Endodermal cell (in vitro differentiated cells): ENCODE measurements at regions not wholly inside any gene's neighbourhood (a gene's known extent, or its start where the extent isn't known, plus 50 kb on each side); places are given as distances from the start of the nearest gene placed in this dataset.

Experiments used
- DNase-seq: peaks from one replicate; pipeline ENCODE4 v3.0.0-alpha.2; 2017
- H3K27ac ChIP-seq: 2 replicates; pipeline ENCODE4 v1.5.1; 2013; ENCODE audit warnings: mild to moderate bottlenecking, low read depth, low read length, moderate library complexity
- H3K27me3 ChIP-seq: 2 replicates; pipeline ENCODE4 v1.6.1; 2013; ENCODE audit warnings: mild to moderate bottlenecking, low read length, moderate library complexity; ENCODE audit not compliant: insufficient read depth, control insufficient read depth, poor library complexity, severe bottlenecking
- H3K36me3 ChIP-seq: 2 replicates; pipeline ENCODE4 v1.7.0; 2013; ENCODE audit warnings: mild to moderate bottlenecking, low read length, moderate library complexity; ENCODE audit not compliant: control insufficient read depth, insufficient read depth
- H3K4me1 ChIP-seq: one replicate; pipeline ENCODE4 v1.7.0; 2013; ENCODE audit warnings: low read length; ENCODE audit not compliant: control insufficient read depth, insufficient read depth
- H3K4me3 ChIP-seq: 2 replicates; pipeline ENCODE4 v1.5.1; 2013; ENCODE audit warnings: mild to moderate bottlenecking, low read length, moderate library complexity
- H3K9ac ChIP-seq: 2 replicates; pipeline ENCODE4 v1.6.1; 2013; ENCODE audit warnings: mild to moderate bottlenecking, low read length, moderate library complexity; ENCODE audit not compliant: poor library complexity, severe bottlenecking; ENCODE audit errors: extremely low read depth
- H3K9me3 ChIP-seq: 2 replicates; pipeline ENCODE4 v1.6.1; 2013; ENCODE audit warnings: mild to moderate bottlenecking, low read length, moderate library complexity; ENCODE audit not compliant: control insufficient read depth
- H3K27ac Mint-ChIP-seq: 2 replicates; pipeline ENCODE4 v1.8.0; 2020; ENCODE audit warnings: mixed read lengths
- H3K27me3 Mint-ChIP-seq: 2 replicates; pipeline ENCODE4 v1.8.0; 2021; ENCODE audit warnings: mild to moderate bottlenecking, mixed read lengths; ENCODE audit not compliant: insufficient read depth
- H3K36me3 Mint-ChIP-seq: 2 replicates; pipeline ENCODE4 v1.8.0; 2020; ENCODE audit warnings: low read depth, mixed read lengths
- H3K4me1 Mint-ChIP-seq: 2 replicates; pipeline ENCODE4 v1.8.0; 2020; ENCODE audit warnings: mixed read lengths
- H3K4me3 Mint-ChIP-seq: 2 replicates; pipeline ENCODE4 v1.8.0; 2020; ENCODE audit warnings: mild to moderate bottlenecking, moderate library complexity, mixed read lengths
- H3K9me3 Mint-ChIP-seq: 2 replicates; pipeline ENCODE4 v1.8.0; 2020; ENCODE audit warnings: mild to moderate bottlenecking, mixed read lengths
- WGBS, 2 experiments: methylation state at CpG; one replicate each; pipeline versions ENCODE4 v1.1.5 to v1.1.7; 2013; ENCODE audit warnings: missing lambda C conversion rate in 2 of 2, mixed read lengths in 1 of 2; ENCODE audit not compliant: insufficient coverage in 1 of 2, insufficient read length in 1 of 2; 5-methylcytosine and 5-hydroxymethylcytosine counted together
- TF ChIP-seq, protein P1 (sequence below): fragments of 200-600 bp; sonication (generic); conservative IDR thresholded peaks from 2 replicates; pipeline ENCODE4 v1.5.0; 2021; ENCODE audit warnings: antibody characterized with exemption, mild to moderate bottlenecking

DNA sequence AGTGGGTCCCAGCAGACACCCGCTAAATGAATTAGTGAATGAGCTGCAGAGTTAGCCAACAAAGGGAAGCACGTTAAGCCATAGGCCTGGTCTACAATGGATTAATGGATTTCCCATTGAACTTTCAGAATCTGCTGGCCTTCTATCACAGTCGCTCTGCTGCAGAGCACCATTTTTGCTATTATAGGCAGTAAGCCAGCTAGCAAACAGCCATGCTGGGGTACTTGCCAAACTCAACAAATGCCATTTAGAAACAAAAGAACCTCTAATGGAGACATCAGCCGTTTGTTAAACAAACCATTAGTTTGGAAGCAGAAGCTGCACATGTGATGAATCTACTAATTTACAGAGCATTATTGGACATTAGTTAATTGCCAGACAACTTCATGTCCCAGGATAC, 181.1 kb upstream of the STXBP6 start:
- Mint-ChIP-seq H3K27ac (no peak overlapping the region), H3K27me3 (no peaks in the 10 kb centered on the region), H3K4me3 (no peak overlapping the region), H3K36me3 (no peaks in the 10 kb centered on the region), H3K4me1 (no peaks in the 10 kb centered on the region), H3K9me3 (peaks cover 27% of the 10 kb centered on the region)
- DNase-seq, result no peak
- TF ChIP-seq, protein P1, sequence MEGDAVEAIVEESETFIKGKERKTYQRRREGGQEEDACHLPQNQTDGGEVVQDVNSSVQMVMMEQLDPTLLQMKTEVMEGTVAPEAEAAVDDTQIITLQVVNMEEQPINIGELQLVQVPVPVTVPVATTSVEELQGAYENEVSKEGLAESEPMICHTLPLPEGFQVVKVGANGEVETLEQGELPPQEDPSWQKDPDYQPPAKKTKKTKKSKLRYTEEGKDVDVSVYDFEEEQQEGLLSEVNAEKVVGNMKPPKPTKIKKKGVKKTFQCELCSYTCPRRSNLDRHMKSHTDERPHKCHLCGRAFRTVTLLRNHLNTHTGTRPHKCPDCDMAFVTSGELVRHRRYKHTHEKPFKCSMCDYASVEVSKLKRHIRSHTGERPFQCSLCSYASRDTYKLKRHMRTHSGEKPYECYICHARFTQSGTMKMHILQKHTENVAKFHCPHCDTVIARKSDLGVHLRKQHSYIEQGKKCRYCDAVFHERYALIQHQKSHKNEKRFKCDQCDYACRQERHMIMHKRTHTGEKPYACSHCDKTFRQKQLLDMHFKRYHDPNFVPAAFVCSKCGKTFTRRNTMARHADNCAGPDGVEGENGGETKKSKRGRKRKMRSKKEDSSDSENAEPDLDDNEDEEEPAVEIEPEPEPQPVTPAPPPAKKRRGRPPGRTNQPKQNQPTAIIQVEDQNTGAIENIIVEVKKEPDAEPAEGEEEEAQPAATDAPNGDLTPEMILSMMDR, result no peak
- 95 to 100% methylated on average over 2 to 4 of the region's 4 CpGs for WGBS, 2 experiments
- no peak overlapping the region for H3K9ac ChIP-seq
- H3K4me1 ChIP-seq, result no peaks in the 10 kb centered on the region
- no peak overlapping the region for H3K27ac ChIP-seq
- no peaks in the 10 kb centered on the region for H3K9me3 ChIP-seq
- H3K36me3 ChIP-seq, result no peaks in the 10 kb centered on the region
- H3K27me3 ChIP-seq, result no peaks in the 10 kb centered on the region
- no peak overlapping the region for H3K4me3 ChIP-seq

DNA sequence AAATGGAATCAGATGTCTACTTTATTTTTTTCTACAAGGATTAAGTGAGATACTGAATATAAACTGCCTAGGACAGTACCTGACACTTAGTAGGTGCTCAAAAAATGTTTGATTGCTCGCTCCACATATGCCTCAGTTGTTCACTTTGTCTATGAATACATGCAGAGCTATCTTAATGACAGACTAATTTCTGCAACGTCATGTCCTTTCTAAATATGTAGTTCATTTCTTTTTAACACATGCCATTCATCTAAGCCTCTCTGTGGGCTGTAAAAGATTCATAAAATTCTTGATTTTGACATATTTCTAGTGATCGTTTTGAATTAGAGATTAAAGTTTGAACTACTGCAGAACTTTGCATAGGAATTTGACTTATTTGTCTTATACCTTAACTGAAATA, 176.3 kb upstream of the STXBP6 start:
- 90 to 92% methylated on average over 3 of the region's 3 CpGs for WGBS, 2 experiments
- H3K9me3 Mint-ChIP-seq, result peaks cover 27% of the 10 kb centered on the region

DNA sequence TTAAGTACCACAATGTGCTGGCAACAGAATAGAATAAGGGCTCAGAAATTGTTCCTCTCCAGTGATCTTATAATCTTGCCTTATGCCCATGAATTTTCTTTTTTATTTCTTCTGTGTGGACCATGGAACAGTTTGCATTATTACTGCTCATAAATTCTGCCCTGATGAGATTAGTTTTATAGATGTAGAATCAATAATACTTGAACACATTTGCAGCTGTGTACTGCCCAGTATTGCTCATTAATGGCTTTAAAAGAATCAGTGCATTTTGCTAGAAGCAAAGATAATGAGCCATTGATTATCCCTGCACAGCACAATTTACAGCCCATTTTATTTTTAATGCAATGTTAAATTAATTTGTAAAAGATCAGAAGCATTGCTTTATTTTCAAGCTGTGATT, 172.3 kb upstream of the STXBP6 start:
- H3K4me1 Mint-ChIP-seq, result no peaks in the 10 kb centered on the region
- no peak overlapping the region for H3K4me3 Mint-ChIP-seq
- H3K36me3 Mint-ChIP-seq, result no peaks in the 10 kb centered on the region
- Histone ChIP-seq H3K27me3 (no peaks in the 10 kb centered on the region), H3K4me1 (no peaks in the 10 kb centered on the region), H3K9me3 (no peaks in the 10 kb centered on the region), H3K9ac (no peak overlapping the region), H3K36me3 (no peaks in the 10 kb centered on the region), H3K27ac (no peak overlapping the region), H3K4me3 (no peak overlapping the region)
- no peak for DNase-seq
- H3K27ac Mint-ChIP-seq, result no peak overlapping the region
- TF ChIP-seq, protein P1, result no peak
- no peaks in the 10 kb centered on the region for H3K27me3 Mint-ChIP-seq
- peaks cover 8% of the 10 kb centered on the region for H3K9me3 Mint-ChIP-seq

More for the DNA sequence above, 176.3 kb upstream of the STXBP6 start:
- no peaks in the 10 kb centered on the region for H3K36me3 ChIP-seq
- no peaks in the 10 kb centered on the region for H3K9me3 ChIP-seq
- DNase-seq, result no peak
- Mint-ChIP-seq H3K4me3 (no peak overlapping the region), H3K27me3 (no peaks in the 10 kb centered on the region), H3K36me3 (no peaks in the 10 kb centered on the region), H3K27ac (no peak overlapping the region), H3K4me1 (no peaks in the 10 kb centered on the region)
- TF ChIP-seq, protein P1, result no peak
- no peak overlapping the region for H3K4me3 ChIP-seq
- H3K4me1 ChIP-seq, result no peaks in the 10 kb centered on the region
- no peaks in the 10 kb centered on the region for H3K27me3 ChIP-seq
- H3K27ac ChIP-seq, result no peak overlapping the region
- H3K9ac ChIP-seq, result no peak overlapping the region
